ENCODE measurements at regions not wholly inside any gene's neighbourhood (a gene's known extent, or its start where the extent isn't known, plus 50 kb on each side); places are given as distances from the start of the nearest gene placed in this dataset.

DNA sequence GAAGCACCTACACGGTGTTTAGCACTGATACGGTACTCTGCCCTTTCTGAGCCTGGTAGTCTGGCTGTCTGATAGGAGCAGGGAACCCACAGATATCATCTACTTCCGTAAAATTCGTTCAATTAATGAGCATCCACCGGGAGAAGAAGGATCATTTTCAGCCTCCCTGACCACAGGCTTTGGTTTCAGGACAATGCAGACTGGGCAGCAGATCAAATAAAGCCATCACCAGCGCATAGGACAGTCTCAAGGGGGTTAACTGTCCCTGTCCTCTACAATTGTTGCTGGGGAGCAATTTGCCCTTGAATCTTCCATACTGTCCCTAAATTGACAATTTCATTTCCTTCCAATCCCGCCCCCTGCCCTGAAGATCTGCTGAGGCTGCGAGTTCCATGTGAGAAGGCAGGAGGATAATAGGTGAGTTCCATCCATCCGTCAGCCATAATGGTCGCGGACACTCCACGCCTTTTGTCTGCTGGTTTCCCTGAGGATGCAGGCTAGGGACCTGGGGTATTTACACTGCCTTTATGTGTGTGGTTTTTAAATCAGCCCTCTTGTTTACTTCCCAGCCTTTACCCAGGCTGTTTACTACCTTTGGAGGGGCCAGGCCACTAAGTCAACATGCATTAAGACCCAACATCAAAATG is 110.0 kb downstream of the MYCN start:
- no peak overlapping the region for H3K4me3 Mint-ChIP-seq
- DNase-seq, result no peak
- H3K27me3 Mint-ChIP-seq (ENCODE audit: low read depth, poor library complexity), result peaks cover 6% of the 10 kb centered on the region
- TF ChIP-seq CTCF (IDR thresholded peaks at IDR 0.05), result no peak
- peaks cover 16% of the 10 kb centered on the region for H3K9me3 Mint-ChIP-seq
- peaks cover 22% of the 10 kb centered on the region for H3K4me1 Mint-ChIP-seq
- no peaks in the 10 kb centered on the region for H3K36me3 Mint-ChIP-seq (ENCODE audit: low read depth)
- peak overlapping the region; percentile 3 for H3K27ac Mint-ChIP-seq

DNA sequence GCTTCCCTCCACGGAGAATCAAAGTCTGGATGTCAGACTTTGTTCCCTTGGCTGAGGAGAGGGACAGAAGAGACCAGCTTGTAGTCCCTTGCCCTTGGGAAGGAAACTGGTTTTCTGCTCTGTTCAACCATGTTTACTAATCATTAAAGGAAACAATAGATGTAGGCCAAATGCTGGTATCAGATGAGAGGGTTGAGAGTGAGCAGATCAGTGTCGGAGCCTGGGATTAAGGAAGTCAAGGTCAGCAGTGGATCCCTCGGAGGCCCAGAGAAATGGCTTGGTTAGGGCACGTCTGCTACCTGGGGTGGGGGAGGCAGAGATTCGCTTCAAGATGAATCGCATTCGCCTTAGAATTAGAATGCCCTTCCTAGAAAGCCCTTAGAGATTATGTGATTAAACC is 109.1 kb downstream of the MYCN start:
- Mint-ChIP-seq H3K27ac (no peak overlapping the region), H3K27me3 (ENCODE audit: low read depth, poor library complexity) (peaks cover 6% of the 10 kb centered on the region), H3K4me1 (peaks cover 22% of the 10 kb centered on the region), H3K36me3 (ENCODE audit: low read depth) (no peaks in the 10 kb centered on the region), H3K4me3 (no peak overlapping the region), H3K9me3 (peaks cover 16% of the 10 kb centered on the region)
- no peak for TF ChIP-seq CTCF (IDR thresholded peaks at IDR 0.05)
- DNase-seq, result no peak

- Mint-ChIP-seq H3K4me1 (peaks cover 22% of the 10 kb centered on the region), H3K27me3 (ENCODE audit: low read depth, poor library complexity) (peaks cover 6% of the 10 kb centered on the region), H3K27ac (no peak overlapping the region), H3K36me3 (ENCODE audit: low read depth) (no peaks in the 10 kb centered on the region), H3K9me3 (peaks cover 16% of the 10 kb centered on the region), H3K4me3 (no peak overlapping the region)
- no peak for DNase-seq
- TF ChIP-seq CTCF (IDR thresholded peaks at IDR 0.05), result no peak
Measured at GRCh38 chr2:16048466-16048865, 108.1 kb downstream of the MYCN start.

GRCh38 chr2:16047701-16048100 is 107.4 kb downstream of the MYCN start:
- Mint-ChIP-seq H3K27ac (no peak overlapping the region), H3K9me3 (peaks cover 16% of the 10 kb centered on the region), H3K36me3 (ENCODE audit: low read depth) (no peaks in the 10 kb centered on the region), H3K4me3 (no peak overlapping the region), H3K4me1 (peaks cover 22% of the 10 kb centered on the region), H3K27me3 (ENCODE audit: low read depth, poor library complexity) (peaks cover 6% of the 10 kb centered on the region)
- no peak for DNase-seq
- TF ChIP-seq CTCF (IDR thresholded peaks at IDR 0.05), result no peak

- no peak for DNase-seq
- no peak overlapping the region for H3K4me3 Mint-ChIP-seq
- H3K27me3 Mint-ChIP-seq (ENCODE audit: low read depth, poor library complexity), result peaks cover under 1% of the 10 kb centered on the region
- peaks cover 12% of the 10 kb centered on the region for H3K9me3 Mint-ChIP-seq
- no peaks in the 10 kb centered on the region for H3K36me3 Mint-ChIP-seq (ENCODE audit: low read depth)
- H3K27ac Mint-ChIP-seq, result no peak overlapping the region
- peaks cover 22% of the 10 kb centered on the region for H3K4me1 Mint-ChIP-seq
- TF ChIP-seq CTCF (IDR thresholded peaks at IDR 0.05), result no peak
Measured at GRCh38 chr2:16046649-16047048, 106.3 kb downstream of the MYCN start.

- no peak for TF ChIP-seq CTCF (IDR thresholded peaks at IDR 0.05)
- no peak overlapping the region for H3K27ac Mint-ChIP-seq
- H3K9me3 Mint-ChIP-seq, result peaks cover 11% of the 10 kb centered on the region
- no peaks in the 10 kb centered on the region for H3K27me3 Mint-ChIP-seq (ENCODE audit: low read depth, poor library complexity)
- no peak overlapping the region for H3K4me3 Mint-ChIP-seq
- DNase-seq, result no peak
- peaks cover 22% of the 10 kb centered on the region for H3K4me1 Mint-ChIP-seq
- H3K36me3 Mint-ChIP-seq (ENCODE audit: low read depth), result no peaks in the 10 kb centered on the region
Measured at GRCh38 chr2:16045653-16046352, 105.5 kb downstream of the MYCN start.

Data from nephron progenitor cell (in vitro differentiated cells).